GM12801 (cell line): ENCODE measurements at regions not wholly inside any gene's neighbourhood (a gene's known extent, or its start where the extent isn't known, plus 50 kb on each side); places are given as distances from the start of the nearest gene placed in this dataset.

ENCODE experiments used
- TF ChIP-seq, protein P1 (sequence below): IDR thresholded peaks from one replicate; pipeline ENCODE4 v1.5.1; 2011; ENCODE audit warnings: control low read depth; ENCODE audit not compliant: insufficient read length; ENCODE audit errors: extremely low read depth

DNA sequence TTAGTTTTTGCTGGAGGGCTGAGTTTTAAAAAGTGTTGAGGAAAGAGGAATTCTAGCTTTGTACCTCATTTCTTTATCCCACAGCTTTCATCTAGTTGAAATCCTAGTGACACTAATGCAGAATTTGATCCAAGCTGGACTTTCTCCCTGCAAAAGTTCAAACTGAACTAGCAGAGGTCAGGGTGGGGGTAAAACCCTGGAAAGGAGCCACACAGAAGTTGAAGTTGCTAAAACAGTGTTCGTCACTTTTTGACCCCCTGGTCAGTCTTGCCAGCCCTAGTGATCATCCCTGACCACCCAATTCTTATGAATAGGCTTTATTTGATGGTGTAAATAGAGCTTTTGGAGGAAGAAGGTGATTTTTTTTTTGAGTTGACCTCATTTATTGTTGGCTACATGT lies 390.4 kb downstream of the TMEM38B start:
- TF ChIP-seq, protein P1, sequence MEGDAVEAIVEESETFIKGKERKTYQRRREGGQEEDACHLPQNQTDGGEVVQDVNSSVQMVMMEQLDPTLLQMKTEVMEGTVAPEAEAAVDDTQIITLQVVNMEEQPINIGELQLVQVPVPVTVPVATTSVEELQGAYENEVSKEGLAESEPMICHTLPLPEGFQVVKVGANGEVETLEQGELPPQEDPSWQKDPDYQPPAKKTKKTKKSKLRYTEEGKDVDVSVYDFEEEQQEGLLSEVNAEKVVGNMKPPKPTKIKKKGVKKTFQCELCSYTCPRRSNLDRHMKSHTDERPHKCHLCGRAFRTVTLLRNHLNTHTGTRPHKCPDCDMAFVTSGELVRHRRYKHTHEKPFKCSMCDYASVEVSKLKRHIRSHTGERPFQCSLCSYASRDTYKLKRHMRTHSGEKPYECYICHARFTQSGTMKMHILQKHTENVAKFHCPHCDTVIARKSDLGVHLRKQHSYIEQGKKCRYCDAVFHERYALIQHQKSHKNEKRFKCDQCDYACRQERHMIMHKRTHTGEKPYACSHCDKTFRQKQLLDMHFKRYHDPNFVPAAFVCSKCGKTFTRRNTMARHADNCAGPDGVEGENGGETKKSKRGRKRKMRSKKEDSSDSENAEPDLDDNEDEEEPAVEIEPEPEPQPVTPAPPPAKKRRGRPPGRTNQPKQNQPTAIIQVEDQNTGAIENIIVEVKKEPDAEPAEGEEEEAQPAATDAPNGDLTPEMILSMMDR, result no peak

DNA sequence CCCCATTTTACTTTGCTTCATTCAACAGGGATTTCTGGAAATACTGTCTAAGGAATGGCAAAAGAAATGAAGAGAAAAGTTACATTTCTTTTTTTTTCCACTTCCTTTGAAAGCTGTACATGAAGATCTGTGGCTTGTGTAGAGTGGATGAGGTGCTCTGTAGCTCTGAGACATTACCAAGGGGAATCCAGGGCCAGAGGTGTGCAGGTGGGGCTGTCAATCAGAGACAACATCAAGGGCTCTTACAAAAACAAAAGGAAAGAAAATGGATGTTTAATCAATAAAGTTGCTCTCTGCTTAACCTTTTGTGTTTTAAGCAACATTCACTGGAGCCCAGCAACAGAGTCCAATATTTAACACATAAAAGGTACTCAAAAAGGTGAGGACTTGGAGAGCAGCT lies 391.1 kb downstream of the TMEM38B start:
- TF ChIP-seq, protein P1, result no peak

DNA sequence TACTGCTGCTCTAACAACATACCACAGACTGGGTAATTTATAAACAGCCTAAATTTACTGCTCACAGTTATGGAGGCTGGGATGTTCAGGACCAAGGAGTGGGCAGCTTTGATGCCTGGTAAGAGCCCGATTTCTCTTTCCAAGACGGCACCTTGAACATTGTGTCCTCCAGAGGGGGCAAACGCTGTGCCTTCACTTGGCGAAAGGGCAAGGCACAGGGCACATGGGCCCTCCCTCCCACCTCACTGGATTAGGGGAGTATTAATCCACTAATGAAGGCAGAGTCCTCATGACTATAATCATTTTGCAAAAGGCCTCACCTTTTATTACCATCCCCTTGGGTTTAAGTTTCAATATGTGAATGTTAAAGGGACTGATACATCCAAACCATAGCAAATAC lies 397.7 kb downstream of the TMEM38B start:
- TF ChIP-seq, protein P1, result no peak

DNA sequence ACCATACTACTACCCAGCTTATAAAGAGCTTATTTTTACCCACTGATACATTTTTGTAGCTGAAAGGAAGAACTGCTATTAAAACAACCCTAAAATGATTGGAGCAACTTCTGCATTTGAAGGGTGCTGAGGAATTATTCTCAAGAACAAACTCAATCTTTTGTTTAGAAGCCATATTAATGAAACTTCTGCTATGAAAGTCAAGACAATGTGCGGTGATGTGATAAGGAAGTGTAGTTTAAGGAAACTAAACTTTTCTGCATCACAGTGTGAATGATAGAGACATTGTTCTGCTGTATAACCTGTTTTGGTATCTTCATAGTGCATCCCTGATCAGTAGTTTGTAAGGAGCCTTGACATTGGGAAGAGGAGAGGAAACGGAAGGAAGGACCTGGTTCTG lies 408.5 kb downstream of the TMEM38B start:
- TF ChIP-seq, protein P1, result no peak

DNA sequence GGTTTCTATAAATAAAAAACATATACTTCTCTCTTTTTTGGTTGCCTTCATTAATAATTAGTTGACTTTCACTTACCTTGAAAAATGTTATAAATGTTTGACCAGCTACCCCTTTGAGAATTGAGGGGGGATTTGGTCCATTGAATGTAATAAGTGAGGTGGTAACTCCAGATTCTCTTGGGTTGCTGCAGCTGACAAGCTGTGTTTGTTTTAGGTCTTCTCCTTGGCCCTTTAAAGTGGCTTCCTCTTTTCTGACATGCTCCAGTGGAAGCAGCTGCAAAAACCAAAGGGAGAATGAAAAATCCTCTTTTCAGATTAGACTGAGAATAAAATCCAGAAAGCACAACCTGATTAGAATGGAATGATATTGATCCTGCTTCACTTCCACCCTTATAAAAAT lies 410.5 kb downstream of the TMEM38B start:
- TF ChIP-seq, protein P1, result no peak

DNA sequence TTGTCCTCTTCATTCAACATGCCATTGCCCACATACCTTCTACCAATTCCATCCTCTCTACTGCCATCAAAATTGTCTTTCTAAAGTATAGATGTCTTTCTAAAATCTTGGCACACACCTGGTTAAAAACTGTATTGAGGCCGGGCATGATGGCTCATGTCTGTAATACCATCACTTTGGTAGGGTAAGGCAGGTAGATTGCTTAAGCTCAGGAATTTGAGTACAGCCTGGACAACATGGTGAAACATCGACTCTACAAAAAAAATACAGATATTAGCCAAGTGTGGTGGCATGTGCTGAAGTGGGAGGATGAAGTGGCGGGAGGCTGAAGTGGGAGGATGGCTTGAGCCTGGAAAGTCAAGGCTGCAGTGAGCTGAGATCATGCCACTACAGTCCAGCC lies 412.1 kb downstream of the TMEM38B start:
- TF ChIP-seq, protein P1, result no peak

DNA sequence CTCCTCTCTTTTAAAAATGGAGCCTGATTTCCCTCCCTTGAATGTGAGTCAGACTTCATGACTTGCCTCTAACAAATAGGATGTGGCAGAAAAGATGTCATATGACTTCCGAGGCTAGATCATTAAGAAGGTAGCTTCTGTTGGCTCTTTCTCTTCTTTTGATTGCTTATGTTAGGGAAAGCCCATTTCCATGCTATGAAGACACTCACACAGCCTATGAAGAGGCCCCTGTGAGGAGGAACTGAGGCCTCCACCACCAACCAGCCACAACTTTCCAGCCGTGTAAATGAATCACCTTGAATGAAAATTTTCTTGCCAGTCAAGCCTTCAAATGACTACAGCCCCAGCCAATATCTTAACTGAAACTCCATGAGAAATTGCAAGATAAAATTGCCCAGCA lies 413.4 kb downstream of the TMEM38B start:
- TF ChIP-seq, protein P1, result no peak

DNA sequence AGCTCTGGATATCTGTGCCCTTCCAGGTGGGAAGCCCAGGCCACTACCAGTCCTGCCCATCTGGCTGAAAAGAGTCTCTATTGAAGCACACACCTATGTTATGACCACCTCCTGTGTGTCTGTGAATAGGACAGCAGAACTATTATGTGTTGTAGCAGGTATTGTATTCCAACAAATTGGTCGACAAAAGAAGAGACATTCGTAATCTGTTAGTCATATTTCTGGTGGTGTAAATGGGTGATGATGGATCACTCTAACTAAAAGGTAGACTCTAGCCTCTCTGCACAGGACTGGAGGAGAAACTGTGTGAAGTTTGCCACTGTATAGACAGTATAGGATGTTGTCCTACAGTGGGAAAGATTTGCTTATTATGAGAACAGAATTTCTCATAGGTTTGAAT lies 416.1 kb downstream of the TMEM38B start:
- TF ChIP-seq, protein P1, result no peak
